Endothelial cell of umbilical vein (primary cell): ENCODE measurements at regions not wholly inside any gene's neighbourhood (a gene's known extent, or its start where the extent isn't known, plus 50 kb on each side); places are given as distances from the start of the nearest gene placed in this dataset.
A peak's percentile ranks its signal among the peaks of the same experiment; 100 is the strongest.

Source experiments
- BruUV-seq: library from RNA; stranded (reverse); fragments of 400-500 nt; replicated peaks from 2 replicates; lab custom pipeline; 2021; lab: Mats Ljungman, UMichigan
- CTCF ChIA-PET: fragments of 300-600, 350-600 bp; sonication (Branson Sonifier 250); formaldehyde crosslinking; loops from one replicate; lab custom pipeline; 2021; ENCODE audit warnings: antibody characterized with exemption, inconsistent platforms; lab: Charles Lee
- POLR2A ChIA-PET: fragments of 300-600, 350-600 bp; sonication (Branson Sonifier 250); formaldehyde crosslinking; loops from one replicate; lab custom pipeline; 2021; ENCODE audit warnings: antibody characterized with exemption, inconsistent platforms; lab: Charles Lee
- DNase-seq: peaks from one replicate; pipeline ENCODE4 v3.0.0-alpha.2; 2011; ENCODE audit warnings: low read depth, low spot score
- FAIRE-seq: peaks from 2 replicates; lab custom pipeline; 2011; peaks lifted over from hg19 to GRCh38; lab: Jason Lieb, UNC
- H2AFZ ChIP-seq: 2 replicates; pipeline ENCODE4 v1.6.0; 2012; ENCODE audit warnings: low read depth, low read length, control low read depth, inconsistent platforms
- H3K27ac ChIP-seq: 2 replicates; pipeline ENCODE4 v1.5.1; 2011; ENCODE audit warnings: low read depth, mild to moderate bottlenecking, control low read depth, low read length, moderate library complexity; ENCODE audit not compliant: insufficient read depth
- H3K27me3 ChIP-seq, 2 experiments: 2 replicates each; pipeline versions ENCODE4 v1.6.0 to v1.6.1; 2011; ENCODE audit warnings: low read length in 2 of 2, mixed read lengths in 1 of 2; ENCODE audit not compliant: control insufficient read depth in 2 of 2, insufficient read depth in 2 of 2
- H3K36me3 ChIP-seq, 2 experiments: 2 replicates in 1 of 2; 3 replicates in 1 of 2; pipeline ENCODE4 v1.5.1; 2011; ENCODE audit warnings: low read length in 2 of 2, mild to moderate bottlenecking in 1 of 2, moderate library complexity in 1 of 2; ENCODE audit not compliant: control insufficient read depth in 2 of 2, insufficient read depth in 2 of 2; ENCODE audit errors: extremely low read depth in 1 of 2
- H3K4me1 ChIP-seq: 3 replicates; pipeline ENCODE4 v1.5.1; 2011; ENCODE audit warnings: mild to moderate bottlenecking, low read length; ENCODE audit not compliant: control insufficient read depth, insufficient read depth; ENCODE audit errors: extremely low read depth
- H3K4me2 ChIP-seq: 2 replicates; pipeline ENCODE4 v1.6.1; 2011; ENCODE audit warnings: low read length, control low read depth, mixed read lengths; ENCODE audit not compliant: insufficient read depth
- H3K4me3 ChIP-seq, 3 experiments: fragments of 200-600 bp in 1 of 3; sonication (generic), shearing (Covaris generic) in 1 of 3; replicated peaks in 1 of 3; 2 replicates each; pipeline ENCODE4 v1.5.1; 2011 to 2016; ENCODE audit warnings: control low read depth in 3 of 3, low read length in 3 of 3, mild to moderate bottlenecking in 2 of 3, inconsistent platforms in 1 of 3, low read depth in 1 of 3, moderate library complexity in 1 of 3; ENCODE audit not compliant: insufficient read depth in 1 of 3
- H3K79me2 ChIP-seq: 2 replicates; pipeline ENCODE4 v1.6.0; 2012; ENCODE audit warnings: low read length, inconsistent platforms; ENCODE audit not compliant: control insufficient read depth, insufficient read depth
- H3K9ac ChIP-seq: replicated peaks from 2 replicates; pipeline ENCODE3; 2011; ENCODE audit warnings: low read length, control low read depth; ENCODE audit not compliant: insufficient read depth; ENCODE audit errors: extremely low read depth
- H3K9me1 ChIP-seq: replicated peaks from 3 replicates; pipeline ENCODE4 v1.6.0; 2011; ENCODE audit warnings: mild to moderate bottlenecking, low read length; ENCODE audit not compliant: control insufficient read depth, insufficient read depth; ENCODE audit errors: extremely low read depth
- H3K9me3 ChIP-seq: replicated peaks from 2 replicates; pipeline ENCODE4 v1.5.1; 2012; ENCODE audit warnings: low read length, inconsistent platforms; ENCODE audit not compliant: control insufficient read depth, insufficient read depth
- H4K20me1 ChIP-seq: replicated peaks from 2 replicates; pipeline ENCODE3; 2011; ENCODE audit warnings: mild to moderate bottlenecking, low read length; ENCODE audit not compliant: control insufficient read depth, insufficient read depth; ENCODE audit errors: extremely low read depth
- EZH2 ChIP-seq: IDR thresholded peaks from 2 replicates; pipeline ENCODE4 v1.6.1; 2012; ENCODE audit warnings: borderline replicate concordance, low read depth, mild to moderate bottlenecking, moderate library complexity, low read length, inconsistent platforms; ENCODE audit not compliant: severe bottlenecking
- FOS ChIP-seq: IDR thresholded peaks from 2 replicates; pipeline ENCODE4 v1.6.1; 2011; ENCODE audit warnings: mild to moderate bottlenecking, low read length, moderate library complexity, borderline replicate concordance; ENCODE audit not compliant: insufficient read depth
- GATA2 ChIP-seq: IDR thresholded peaks from 2 replicates; pipeline ENCODE4 v1.7.0; 2011; ENCODE audit warnings: low read depth, mild to moderate bottlenecking, moderate library complexity, mixed read lengths, low read length; ENCODE audit not compliant: insufficient read length, insufficient read depth
- JUN ChIP-seq: IDR thresholded peaks from 2 replicates; pipeline ENCODE4 v1.6.1; 2011; ENCODE audit warnings: borderline replicate concordance, low read depth; ENCODE audit not compliant: insufficient read length, insufficient read depth
- MYC ChIP-seq: IDR thresholded peaks from one replicate; pipeline ENCODE4 v1.6.1; 2011; ENCODE audit warnings: mild to moderate bottlenecking, low read depth, low read length
- POLR2A ChIP-seq: IDR thresholded peaks from 2 replicates; pipeline ENCODE4 v1.6.1; 2012; ENCODE audit warnings: low read depth, mild to moderate bottlenecking, control low read depth, low read length
- POLR2AphosphoS5 ChIP-seq: IDR thresholded peaks from 2 replicates; pipeline ENCODE4 v1.6.1; 2012; ENCODE audit warnings: low read depth, mild to moderate bottlenecking, control low read depth, low read length, moderate library complexity; ENCODE audit not compliant: insufficient read depth
- dilution Hi-C: fragments of 300-500 bp; cut with MboI; formaldehyde crosslinking; loops from one replicate; pipeline ENCODE4 v1.15.0; 2019; ENCODE audit warnings: low sequenced_read_pairs; ENCODE audit not compliant: extremely low pct_ligation_motif_present
- intact Hi-C: fragments of 100-400 bp; cut with micrococcal nuclease; formaldehyde crosslinking; loops from one replicate; pipeline ENCODE4 v1.10.0; 2022
- TF ChIP-seq, protein P1 (sequence below), 2 donors: IDR thresholded peaks; 1 replicate in 1 of 2; 2 replicates in 1 of 2; pipeline ENCODE4 v1.5.1; 2011; ENCODE audit warnings: low read length in 2 of 2, mild to moderate bottlenecking in 2 of 2, moderate library complexity in 2 of 2, control low read depth in 1 of 2, inconsistent platforms in 1 of 2, low read depth in 1 of 2; ENCODE audit not compliant: insufficient read depth in 1 of 2; ENCODE audit errors: extremely low read depth in 1 of 2
- TF ChIP-seq, protein P2 (sequence below): IDR thresholded peaks from 2 replicates; pipeline ENCODE4 v1.6.1; 2011; ENCODE audit not compliant: insufficient read depth, insufficient read length

DNA sequence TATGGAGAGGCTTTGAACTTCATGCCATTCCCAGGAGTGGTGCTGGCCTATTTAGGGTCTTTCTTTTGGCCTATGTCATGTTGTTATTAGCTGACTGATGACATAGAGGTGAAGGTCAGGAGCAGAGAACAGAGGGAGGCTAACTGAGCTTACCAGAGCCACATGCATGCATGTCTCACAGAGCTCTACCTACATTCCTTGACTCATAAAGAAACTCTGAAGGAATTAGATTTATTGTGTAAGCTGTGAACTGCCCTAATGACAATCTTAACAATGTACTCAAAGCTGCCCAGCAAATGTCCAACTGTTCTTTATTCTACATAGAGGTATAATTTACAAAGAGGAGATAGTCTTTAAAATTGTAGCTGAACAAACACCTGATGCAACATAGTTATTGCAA lies 192.7 kb upstream of the CNR1 start:
- FAIRE-seq, result no peak

DNA sequence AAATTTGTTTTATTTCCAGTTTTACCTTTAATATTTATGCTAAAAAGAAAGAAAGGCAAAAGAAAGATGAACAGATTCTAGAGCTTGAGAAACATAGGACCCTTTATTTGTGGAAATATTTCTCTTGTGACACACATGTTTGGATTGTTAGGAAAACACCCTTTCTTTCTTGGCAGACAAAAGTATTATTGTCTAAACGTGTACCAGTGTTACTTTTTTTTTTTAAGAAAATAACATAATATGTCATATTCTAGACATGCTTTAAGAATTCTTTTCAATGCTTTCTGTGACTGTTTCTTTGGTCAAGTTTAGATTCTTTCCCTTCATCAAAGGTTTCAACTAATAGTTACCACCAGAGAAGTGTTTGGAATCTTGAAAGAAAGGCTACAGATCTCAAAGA lies 183.4 kb upstream of the CNR1 start:
- no peak for TF ChIP-seq GATA2
- TF ChIP-seq EZH2, result no peak
- TF ChIP-seq, protein P1, sequence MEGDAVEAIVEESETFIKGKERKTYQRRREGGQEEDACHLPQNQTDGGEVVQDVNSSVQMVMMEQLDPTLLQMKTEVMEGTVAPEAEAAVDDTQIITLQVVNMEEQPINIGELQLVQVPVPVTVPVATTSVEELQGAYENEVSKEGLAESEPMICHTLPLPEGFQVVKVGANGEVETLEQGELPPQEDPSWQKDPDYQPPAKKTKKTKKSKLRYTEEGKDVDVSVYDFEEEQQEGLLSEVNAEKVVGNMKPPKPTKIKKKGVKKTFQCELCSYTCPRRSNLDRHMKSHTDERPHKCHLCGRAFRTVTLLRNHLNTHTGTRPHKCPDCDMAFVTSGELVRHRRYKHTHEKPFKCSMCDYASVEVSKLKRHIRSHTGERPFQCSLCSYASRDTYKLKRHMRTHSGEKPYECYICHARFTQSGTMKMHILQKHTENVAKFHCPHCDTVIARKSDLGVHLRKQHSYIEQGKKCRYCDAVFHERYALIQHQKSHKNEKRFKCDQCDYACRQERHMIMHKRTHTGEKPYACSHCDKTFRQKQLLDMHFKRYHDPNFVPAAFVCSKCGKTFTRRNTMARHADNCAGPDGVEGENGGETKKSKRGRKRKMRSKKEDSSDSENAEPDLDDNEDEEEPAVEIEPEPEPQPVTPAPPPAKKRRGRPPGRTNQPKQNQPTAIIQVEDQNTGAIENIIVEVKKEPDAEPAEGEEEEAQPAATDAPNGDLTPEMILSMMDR (IDR thresholded peaks at IDR 0.05; ENCODE audit: extremely low read depth in 1 of 2, insufficient read depth in 1 of 2, low read depth in 1 of 2, low read length in 2 of 2), result no peak
- no peak for TF ChIP-seq FOS
- TF ChIP-seq, protein P2, sequence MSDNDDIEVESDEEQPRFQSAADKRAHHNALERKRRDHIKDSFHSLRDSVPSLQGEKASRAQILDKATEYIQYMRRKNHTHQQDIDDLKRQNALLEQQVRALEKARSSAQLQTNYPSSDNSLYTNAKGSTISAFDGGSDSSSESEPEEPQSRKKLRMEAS, result no peak
- TF ChIP-seq MYC, result no peak
- no peak for TF ChIP-seq POLR2AphosphoS5
- TF ChIP-seq JUN, result no peak
- no peak for TF ChIP-seq POLR2A
- Histone ChIP-seq H3K4me3 (no peak overlapping the region), H3K4me1 (no peaks in the 10 kb centered on the region), H4K20me1 (no peaks in the 10 kb centered on the region), H3K79me2 (no peaks in the 10 kb centered on the region), H2AFZ (no peak overlapping the region), H3K27ac (no peak overlapping the region), H3K27me3 (no peaks in the 10 kb centered on the region), H3K9ac (no peak overlapping the region), H3K9me1 (no peaks in the 10 kb centered on the region), H3K36me3 (no peaks in the 10 kb centered on the region), H3K4me2 (no peak overlapping the region), H3K9me3 (no peaks in the 10 kb centered on the region)
- DNase-seq, result peak; percentile 51
- intact Hi-C loops (no loop called here), dilution Hi-C loops (no loop called here)
- FAIRE-seq, result no peak
- CTCF ChIA-PET, result no interaction called here
- BruUV-seq, result no TSS peak
- POLR2A ChIA-PET, result no interaction called here

More for the DNA sequence above, 192.7 kb upstream of the CNR1 start:
- no peak overlapping the region for H3K4me2 ChIP-seq
- TF ChIP-seq POLR2AphosphoS5 (no peak), FOS (no peak), EZH2 (no peak), JUN (no peak), POLR2A (no peak)
- TF ChIP-seq, protein P2, result no peak
- BruUV-seq, result no TSS peak
- H3K36me3 ChIP-seq, result no peaks in the 10 kb centered on the region
- no peak overlapping the region for H3K4me3 ChIP-seq
- H3K9ac ChIP-seq, result no peak overlapping the region
- DNase-seq, result no peak
- no peaks in the 10 kb centered on the region for H3K4me1 ChIP-seq
- POLR2A ChIA-PET, result no interaction called here
- no peaks in the 10 kb centered on the region for H3K27me3 ChIP-seq
- no peaks in the 10 kb centered on the region for H4K20me1 ChIP-seq
- H3K9me3 ChIP-seq, result no peaks in the 10 kb centered on the region
- dilution Hi-C loops (no loop called here), intact Hi-C loops (no loop called here)
- CTCF ChIA-PET, result no interaction called here
- H2AFZ ChIP-seq, result no peak overlapping the region
- H3K79me2 ChIP-seq, result no peaks in the 10 kb centered on the region
- no peaks in the 10 kb centered on the region for H3K9me1 ChIP-seq
- H3K27ac ChIP-seq, result no peak overlapping the region
